Erythroblast (primary cell): ENCODE measurements at regions not wholly inside any gene's neighbourhood (a gene's known extent, or its start where the extent isn't known, plus 50 kb on each side); places are given as distances from the start of the nearest gene placed in this dataset.

Experiments
- GATA1 ChIP-seq: IDR thresholded peaks from 2 replicates; pipeline ENCODE4 v1.6.1; 2011; ENCODE audit warnings: low read depth, mild to moderate bottlenecking, control low read depth, low read length, moderate library complexity
- POLR2A ChIP-seq: IDR thresholded peaks from 2 replicates; pipeline ENCODE4 v1.6.1; 2011; ENCODE audit warnings: mild to moderate bottlenecking, low read length

GRCh38 chr3:144229330-144229729 lies 257.7 kb downstream of the DIPK2A start:
- TF ChIP-seq POLR2A (no peak), GATA1 (no peak)
